GM21367 (cell line): ENCODE measurements at regions not wholly inside any gene's neighbourhood (a gene's known extent, or its start where the extent isn't known, plus 50 kb on each side); places are given as distances from the start of the nearest gene placed in this dataset.
"Not testable (repeated sequence)": the region's sequence is repeated elsewhere in the genome, so short reads cannot be mapped to it uniquely, and the experiment has no call there.

ENCODE experiments used
- ATAC-seq: cut with Tn5 transposase; IDR thresholded peaks from one replicate; pipeline ENCODE4 v1.9.1; 2021; ENCODE audit not compliant: unreplicated experiment

- ATAC-seq: no peak
These were observed 193.4 kb upstream of the TOX3 start for GRCh38 chr16:52740333-52740732.

- ATAC-seq: not testable (repeated sequence)
These were observed 192.0 kb upstream of the TOX3 start for GRCh38 chr16:52738992-52739391.

GRCh38 chr16:52731219-52731875, 184.4 kb upstream of the TOX3 start:
- ATAC-seq: no peak

GRCh38 chr16:52729731-52730130, 182.8 kb upstream of the TOX3 start:
- no peak for ATAC-seq

GRCh38 chr16:52727849-52728248, 180.9 kb upstream of the TOX3 start:
- ATAC-seq: no peak

GRCh38 chr16:52727441-52727840, 180.5 kb upstream of the TOX3 start:
- ATAC-seq: no peak

- no peak for ATAC-seq
These were observed 178.5 kb upstream of the TOX3 start for GRCh38 chr16:52725461-52725860.

GRCh38 chr16:52725043-52725442, 178.1 kb upstream of the TOX3 start:
- no peak for ATAC-seq

- ATAC-seq: no peak
These were observed 174.4 kb upstream of the TOX3 start for GRCh38 chr16:52721331-52721730.

GRCh38 chr16:52718046-52718445, 171.1 kb upstream of the TOX3 start:
- ATAC-seq: no peak

GRCh38 chr16:52713740-52714139, 166.8 kb upstream of the TOX3 start:
- no peak for ATAC-seq

- ATAC-seq: no peak
These were observed 162.4 kb upstream of the TOX3 start for GRCh38 chr16:52709306-52709705.

GRCh38 chr16:52708476-52708875, 161.5 kb upstream of the TOX3 start:
- ATAC-seq: no peak

GRCh38 chr16:52707676-52708337, 160.9 kb upstream of the TOX3 start:
- no peak for ATAC-seq

GRCh38 chr16:52705122-52705521, 158.2 kb upstream of the TOX3 start:
- no peak for ATAC-seq

- ATAC-seq: no peak
These were observed 151.0 kb upstream of the TOX3 start for GRCh38 chr16:52697971-52698370.

- no peak for ATAC-seq
These were observed 149.2 kb upstream of the TOX3 start for GRCh38 chr16:52696126-52696525.

- no peak for ATAC-seq
These were observed 143.5 kb upstream of the TOX3 start for GRCh38 chr16:52690468-52690867.

GRCh38 chr16:52680993-52681392, 134.1 kb upstream of the TOX3 start:
- ATAC-seq: no peak

- no peak for ATAC-seq
These were observed 130.6 kb upstream of the TOX3 start for GRCh38 chr16:52677501-52677900.

- ATAC-seq: no peak
These were observed 130.0 kb upstream of the TOX3 start for GRCh38 chr16:52676959-52677358.

- ATAC-seq: no peak
These were observed 124.6 kb upstream of the TOX3 start for GRCh38 chr16:52671590-52671989.

- no peak for ATAC-seq
These were observed 111.0 kb upstream of the TOX3 start for GRCh38 chr16:52657924-52658323.
